HepG2 (cell line): ENCODE measurements at regions not wholly inside any gene's neighbourhood (a gene's known extent, or its start where the extent isn't known, plus 50 kb on each side); places are given as distances from the start of the nearest gene placed in this dataset.

Experiments
- GABPA ChIP-seq, 2 experiments: IDR thresholded peaks; 2 replicates each; pipeline ENCODE4 v1.6.1; 2011 to 2016; ENCODE audit warnings: low read depth in 2 of 2, low read length in 1 of 2, missing biosample characterization in 1 of 2, missing genetic modification characterization in 1 of 2
- POLR2A ChIP-seq, 2 experiments: IDR thresholded peaks; 2 replicates each; pipeline ENCODE4 v1.6.1; 2011; ENCODE audit warnings: low read depth in 2 of 2, low read length in 2 of 2, mild to moderate bottlenecking in 1 of 2, moderate library complexity in 1 of 2; ENCODE audit not compliant: insufficient read depth in 1 of 2
- XBP1 ChIP-seq: sonication (generic); formaldehyde crosslinking; IDR thresholded peaks from 2 replicates; pipeline ENCODE4 v1.5.0; 2020; ENCODE audit warnings: missing genetic modification reagents
- TF ChIP-seq, protein P1 (sequence below): sonication (generic); formaldehyde crosslinking; IDR thresholded peaks from 2 replicates; pipeline ENCODE4 v1.5.0; 2020; ENCODE audit warnings: mild to moderate bottlenecking, missing genetic modification reagents, moderate library complexity
- TF ChIP-seq, protein P2 (sequence below): sonication (generic); formaldehyde crosslinking; IDR thresholded peaks from 2 replicates; pipeline ENCODE4 v1.9.0; 2021; ENCODE audit warnings: missing genetic modification reagents, borderline replicate concordance

DNA sequence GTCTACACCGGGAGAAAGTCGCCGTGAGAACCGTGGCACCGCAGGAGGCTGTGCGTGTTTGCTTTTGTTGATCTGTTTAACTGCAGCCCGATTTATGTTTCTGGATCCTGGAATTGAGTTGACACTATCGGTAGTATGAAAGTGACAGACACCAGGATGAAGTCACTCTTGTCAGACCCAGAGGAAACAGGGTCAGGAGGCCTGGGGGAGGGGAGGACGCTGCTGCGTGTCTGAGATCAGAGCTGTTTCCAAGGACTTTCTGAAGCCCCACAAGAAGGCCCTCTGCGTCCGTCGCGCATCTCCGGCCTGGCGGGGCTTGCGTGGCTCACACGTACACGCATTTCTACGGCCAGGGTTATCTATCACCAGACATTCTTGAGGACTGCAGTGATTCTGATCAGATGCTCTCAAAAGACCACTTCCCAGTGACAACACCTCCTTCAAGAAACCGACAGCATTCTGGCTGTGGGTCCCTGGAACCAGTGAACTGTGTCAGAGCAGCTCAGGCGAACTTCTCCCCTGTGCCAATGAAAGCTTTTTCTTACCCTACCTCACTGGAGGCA lies 263.4 kb downstream of the ADGRD1 start:
- TF ChIP-seq, protein P1, sequence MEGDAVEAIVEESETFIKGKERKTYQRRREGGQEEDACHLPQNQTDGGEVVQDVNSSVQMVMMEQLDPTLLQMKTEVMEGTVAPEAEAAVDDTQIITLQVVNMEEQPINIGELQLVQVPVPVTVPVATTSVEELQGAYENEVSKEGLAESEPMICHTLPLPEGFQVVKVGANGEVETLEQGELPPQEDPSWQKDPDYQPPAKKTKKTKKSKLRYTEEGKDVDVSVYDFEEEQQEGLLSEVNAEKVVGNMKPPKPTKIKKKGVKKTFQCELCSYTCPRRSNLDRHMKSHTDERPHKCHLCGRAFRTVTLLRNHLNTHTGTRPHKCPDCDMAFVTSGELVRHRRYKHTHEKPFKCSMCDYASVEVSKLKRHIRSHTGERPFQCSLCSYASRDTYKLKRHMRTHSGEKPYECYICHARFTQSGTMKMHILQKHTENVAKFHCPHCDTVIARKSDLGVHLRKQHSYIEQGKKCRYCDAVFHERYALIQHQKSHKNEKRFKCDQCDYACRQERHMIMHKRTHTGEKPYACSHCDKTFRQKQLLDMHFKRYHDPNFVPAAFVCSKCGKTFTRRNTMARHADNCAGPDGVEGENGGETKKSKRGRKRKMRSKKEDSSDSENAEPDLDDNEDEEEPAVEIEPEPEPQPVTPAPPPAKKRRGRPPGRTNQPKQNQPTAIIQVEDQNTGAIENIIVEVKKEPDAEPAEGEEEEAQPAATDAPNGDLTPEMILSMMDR (CRISPR knock-in tag) = no peak
- no peak for TF ChIP-seq POLR2A (IDR thresholded peaks at IDR 0.05; ENCODE audit: insufficient read depth in 1 of 2, low read depth in 2 of 2, low read length in 2 of 2)
- TF ChIP-seq XBP1 (CRISPR knock-in tag) = no peak
- TF ChIP-seq, protein P2, sequence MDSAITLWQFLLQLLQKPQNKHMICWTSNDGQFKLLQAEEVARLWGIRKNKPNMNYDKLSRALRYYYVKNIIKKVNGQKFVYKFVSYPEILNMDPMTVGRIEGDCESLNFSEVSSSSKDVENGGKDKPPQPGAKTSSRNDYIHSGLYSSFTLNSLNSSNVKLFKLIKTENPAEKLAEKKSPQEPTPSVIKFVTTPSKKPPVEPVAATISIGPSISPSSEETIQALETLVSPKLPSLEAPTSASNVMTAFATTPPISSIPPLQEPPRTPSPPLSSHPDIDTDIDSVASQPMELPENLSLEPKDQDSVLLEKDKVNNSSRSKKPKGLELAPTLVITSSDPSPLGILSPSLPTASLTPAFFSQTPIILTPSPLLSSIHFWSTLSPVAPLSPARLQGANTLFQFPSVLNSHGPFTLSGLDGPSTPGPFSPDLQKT (CRISPR knock-in tag) = no peak
- TF ChIP-seq GABPA (IDR thresholded peaks at IDR 0.05; ENCODE audit: low read depth, low read length) = no peak
- no peak for TF ChIP-seq GABPA (CRISPR knock-in tag; IDR thresholded peaks at IDR 0.05; ENCODE audit: low read depth)
